Stimulated activated CD4-positive, alpha-beta T cell treated with anti-CD3 and anti-CD28 coated beads, Interleukin-15, amount 100 ng/mL, for 48 hours (primary cell): ENCODE measurements at regions not wholly inside any gene's neighbourhood (a gene's known extent, or its start where the extent isn't known, plus 50 kb on each side); places are given as distances from the start of the nearest gene placed in this dataset.

Experiments
- DNase-seq, 2 donors: peaks; one replicate each; pipeline ENCODE4 v3.0.0-alpha.2; 2020; ENCODE audit warnings: low read depth in 2 of 2

- no peak for DNase-seq
Measured at GRCh38 chr4:14681330-14681729, 321.0 kb upstream of the CPEB2 start.

- no peak for DNase-seq
Measured at GRCh38 chr4:14693728-14694127, 308.6 kb upstream of the CPEB2 start.

DNA sequence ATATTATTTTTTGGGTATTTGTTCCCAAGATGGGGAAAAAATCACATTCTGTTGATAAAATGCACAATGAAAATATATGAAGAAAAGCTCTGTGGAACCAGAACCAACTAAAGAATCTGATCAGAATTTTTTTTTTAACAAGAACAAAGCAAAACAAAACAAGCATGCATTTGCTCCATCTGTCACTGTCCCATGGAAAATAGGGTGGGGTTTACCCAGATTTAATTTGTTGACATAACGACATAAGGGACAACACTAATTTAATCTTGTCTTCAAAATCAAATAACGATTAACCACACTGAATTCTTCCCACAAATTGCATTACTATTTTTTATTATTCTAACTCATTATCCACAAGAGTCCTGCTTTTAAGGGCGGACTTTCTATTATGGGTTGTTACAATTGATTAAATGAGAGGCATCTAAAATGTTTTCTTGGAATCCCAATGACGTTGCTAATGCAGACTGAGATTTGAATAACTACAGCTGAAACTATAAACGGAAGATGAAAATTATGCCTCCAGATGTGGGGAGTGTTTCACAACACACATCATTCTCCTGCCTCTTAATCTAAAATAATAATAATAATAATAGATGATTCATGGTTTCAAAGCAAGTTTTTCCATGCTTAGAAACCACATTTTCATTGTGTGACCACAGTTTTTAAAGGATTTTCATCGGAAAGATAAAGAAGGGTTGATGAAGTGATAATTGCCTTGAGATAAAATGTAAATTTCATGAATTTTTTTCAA, 307.0 kb upstream of the CPEB2 start:
- DNase-seq, result no peak

GRCh38 chr4:14700083-14700482, 302.2 kb upstream of the CPEB2 start:
- no peak for DNase-seq

DNA sequence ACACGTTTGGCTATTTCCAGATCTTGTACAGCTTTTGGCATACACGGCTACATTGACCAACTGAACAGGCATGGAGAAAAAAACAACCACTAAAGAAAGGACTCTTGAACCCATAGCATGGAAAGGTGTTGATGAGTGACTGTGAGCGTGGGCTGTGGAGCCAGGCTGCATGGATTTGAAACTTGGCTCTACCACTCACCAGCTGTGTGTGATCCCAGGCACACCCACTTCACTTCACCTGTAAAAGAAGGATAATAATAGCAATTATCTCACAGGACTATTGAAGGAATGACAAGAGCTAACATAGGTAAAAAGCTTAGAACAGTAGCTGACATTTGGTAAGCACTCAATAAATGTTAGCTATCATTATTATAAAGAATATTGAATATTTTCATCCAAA, 301.7 kb upstream of the CPEB2 start:
- no peak for DNase-seq

- DNase-seq, result no peak
Measured at GRCh38 chr4:14701389-14701788, 300.9 kb upstream of the CPEB2 start.

- no peak for DNase-seq
Measured at GRCh38 chr4:14701896-14702295, 300.4 kb upstream of the CPEB2 start.

- no peak for DNase-seq
Measured at GRCh38 chr4:14708574-14708973, 293.7 kb upstream of the CPEB2 start.

GRCh38 chr4:14711259-14711658, 291.0 kb upstream of the CPEB2 start:
- DNase-seq, result no peak

DNA sequence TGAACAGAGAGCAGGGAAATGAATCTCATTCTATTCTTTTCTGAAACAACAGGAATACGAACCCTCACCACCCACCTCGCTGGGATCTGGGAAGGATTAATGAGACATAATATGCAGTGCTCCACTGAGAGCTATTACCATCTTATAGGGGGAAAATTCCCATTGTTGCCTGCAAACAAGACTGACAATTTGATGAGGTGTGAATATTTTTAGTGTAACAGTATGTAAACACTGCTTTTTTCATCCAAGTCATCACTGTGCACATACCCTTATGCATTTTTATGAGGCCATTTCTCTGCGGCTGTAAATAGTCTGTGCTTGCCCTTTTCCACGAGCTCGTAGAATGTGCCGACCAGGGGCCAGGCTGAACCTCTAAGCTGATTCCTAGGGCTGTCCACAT, 285.6 kb upstream of the CPEB2 start:
- no peak for DNase-seq

DNA sequence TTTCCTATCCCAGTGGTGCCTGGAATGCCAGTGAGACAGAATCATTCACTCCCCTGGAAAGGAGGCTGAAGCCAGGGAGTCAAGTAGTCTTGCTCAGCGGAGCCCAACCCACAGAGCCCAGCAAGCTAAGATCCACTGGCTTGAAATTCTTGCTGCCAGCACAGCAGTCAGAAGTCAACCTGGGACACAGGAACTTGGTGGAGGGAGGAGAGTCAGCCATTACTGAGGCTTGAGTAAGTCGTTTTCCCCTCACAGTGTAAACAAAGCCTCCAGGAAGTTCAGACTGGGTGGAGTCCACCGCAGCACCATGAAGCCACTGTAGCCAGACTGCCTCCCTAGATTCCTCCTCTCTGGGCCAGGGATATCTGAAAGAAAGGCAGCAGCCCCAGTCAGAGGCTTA, 283.2 kb upstream of the CPEB2 start:
- DNase-seq, result no peak

- no peak for DNase-seq
Measured at GRCh38 chr4:14726441-14726840, 275.8 kb upstream of the CPEB2 start.

DNA sequence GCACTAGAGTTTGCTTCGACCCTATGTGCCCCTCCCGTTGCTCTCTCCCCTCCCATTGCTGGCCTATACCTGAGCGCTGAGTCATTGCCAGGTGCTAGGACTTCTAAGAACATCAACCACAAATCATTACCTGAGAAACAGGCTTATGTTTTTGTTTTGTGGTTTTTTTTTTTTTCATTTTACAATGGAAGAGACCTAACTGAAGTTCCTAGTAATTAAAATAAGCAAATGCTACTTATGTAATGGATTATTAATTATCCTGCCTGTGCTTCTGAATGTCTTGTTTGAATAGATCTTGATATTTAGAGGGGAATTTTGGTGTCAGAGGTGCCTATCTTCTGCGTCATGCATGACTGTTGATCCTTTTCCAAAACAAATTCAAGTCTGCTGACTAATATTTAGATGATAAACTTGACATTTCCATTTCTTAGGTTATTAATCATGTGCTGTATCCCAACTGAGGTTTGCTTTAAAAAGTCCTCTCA, 275.4 kb upstream of the CPEB2 start:
- no peak for DNase-seq

DNA sequence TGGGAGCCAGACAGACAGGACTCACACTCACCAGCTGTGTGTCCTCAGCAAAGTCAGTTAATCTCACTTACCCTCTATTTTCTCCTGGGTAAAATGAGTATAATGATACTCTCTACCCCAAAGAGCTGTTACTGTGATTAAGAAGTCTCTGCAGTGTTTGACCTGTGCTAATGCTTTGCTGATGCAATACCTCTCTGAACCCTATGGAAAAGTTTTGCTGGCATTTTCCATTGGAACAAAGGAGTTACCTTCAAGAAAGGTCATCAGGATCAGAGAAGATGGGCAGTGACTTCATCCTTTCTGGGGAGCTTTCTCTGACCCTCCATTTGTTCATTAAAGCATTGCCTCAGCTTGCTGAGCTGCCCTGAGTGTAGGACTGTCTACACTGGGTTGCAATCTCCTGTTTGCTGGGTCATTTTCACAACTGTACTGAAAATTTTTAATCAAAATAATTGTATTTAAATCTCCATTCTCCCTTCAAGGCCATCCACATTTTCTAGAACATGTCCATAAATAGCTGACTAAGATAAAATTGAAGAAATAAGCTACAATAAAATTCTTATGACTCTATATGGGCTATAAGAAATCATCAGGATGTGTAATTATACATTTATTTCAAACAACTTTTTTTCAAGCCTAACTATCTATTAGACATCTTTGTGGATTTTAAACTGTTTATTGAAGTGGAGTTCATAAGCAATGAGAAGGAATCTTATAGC, 272.8 kb upstream of the CPEB2 start:
- no peak for DNase-seq

GRCh38 chr4:14742054-14742453, 260.2 kb upstream of the CPEB2 start:
- DNase-seq, result no peak

DNA sequence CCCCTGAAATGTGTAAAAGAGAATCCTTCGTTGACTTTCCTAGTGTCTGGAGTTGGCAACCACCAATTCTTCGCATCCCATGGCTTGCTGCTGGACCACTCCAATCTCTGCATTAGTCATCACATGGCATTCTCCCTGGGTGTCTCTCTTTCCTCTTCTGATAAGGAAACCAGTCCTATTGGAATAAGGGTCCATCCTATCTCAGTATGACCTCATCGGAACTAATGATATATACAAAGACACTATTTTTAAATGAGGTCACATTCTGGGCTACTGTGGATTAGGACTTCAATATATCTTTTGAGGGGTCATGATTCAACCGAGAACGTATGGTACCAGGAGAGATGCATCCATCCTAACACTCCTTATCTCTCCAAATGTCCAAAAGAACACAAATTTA, 259.1 kb upstream of the CPEB2 start:
- DNase-seq, result no peak

DNA sequence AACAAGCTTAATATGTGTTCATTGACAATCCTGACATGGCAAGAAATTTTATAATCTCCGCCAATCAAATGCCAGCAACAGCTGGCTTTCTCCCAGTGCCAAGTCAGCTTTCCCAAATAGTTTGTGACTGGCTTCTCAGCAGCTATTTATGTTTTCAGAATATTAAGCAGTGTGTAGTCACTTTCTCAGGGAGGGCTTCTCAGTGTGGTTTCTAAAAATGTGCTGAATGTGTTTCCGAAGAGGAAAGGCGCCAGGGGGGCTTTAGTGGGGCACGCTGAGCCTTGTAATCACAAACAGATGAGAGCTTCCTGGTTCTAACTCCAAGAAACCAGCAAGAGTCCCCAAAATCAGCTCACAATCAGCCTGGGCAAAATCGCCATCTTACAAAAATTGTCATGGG, 258.7 kb upstream of the CPEB2 start:
- DNase-seq, result no peak

GRCh38 chr4:14744346-14744745, 257.9 kb upstream of the CPEB2 start:
- no peak for DNase-seq

- peak in 1 of 2 donors; percentile 2 for DNase-seq
Measured at GRCh38 chr4:14749910-14750309, 252.4 kb upstream of the CPEB2 start.

DNA sequence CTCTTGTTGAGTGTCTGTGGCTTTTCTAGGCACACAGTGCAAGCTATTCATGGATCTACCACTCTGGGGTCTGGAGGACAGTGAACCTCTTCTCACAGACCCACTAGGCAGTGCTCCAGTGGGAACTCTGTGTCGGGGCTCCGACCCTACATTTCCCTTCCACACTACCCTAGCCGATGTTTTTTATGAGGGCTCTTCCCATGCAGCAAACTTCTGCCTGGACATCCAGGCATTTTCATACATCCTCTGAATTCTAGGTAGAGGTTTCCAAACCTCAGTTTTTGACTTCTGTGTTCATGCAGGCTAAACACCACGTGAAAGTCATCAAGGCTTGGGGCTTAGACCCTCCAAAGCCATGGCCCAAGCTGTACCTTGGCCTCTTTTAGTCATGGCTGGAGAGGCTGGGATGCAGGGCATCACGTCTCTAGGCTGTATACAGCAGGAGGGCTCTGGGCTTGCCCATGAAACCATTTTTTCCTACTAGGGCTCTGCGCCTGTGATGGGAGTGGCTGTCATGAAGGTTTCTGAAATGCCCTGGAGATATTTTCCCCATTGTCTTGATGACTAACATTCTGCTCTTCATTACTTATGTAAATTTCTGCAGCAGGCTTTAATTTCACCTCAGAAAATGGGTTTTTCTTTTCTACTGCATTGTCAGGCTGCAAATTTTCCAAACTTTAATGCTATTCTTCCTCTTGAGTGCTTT, 249.8 kb upstream of the CPEB2 start:
- no peak for DNase-seq

GRCh38 chr4:14767142-14767541, 235.1 kb upstream of the CPEB2 start:
- DNase-seq, result no peak

GRCh38 chr4:14768449-14768848, 233.8 kb upstream of the CPEB2 start:
- DNase-seq, result no peak

GRCh38 chr4:14769993-14770392, 232.3 kb upstream of the CPEB2 start:
- DNase-seq, result no peak
